ENCODE measurements at regions not wholly inside any gene's neighbourhood (a gene's known extent, or its start where the extent isn't known, plus 50 kb on each side); places are given as distances from the start of the nearest gene placed in this dataset.

GRCh38 chrX:4841216-4841745 lies 1127.8 kb upstream of the PRKX start:
- TF ChIP-seq YY1 (IDR thresholded peaks at IDR 0.05) (no peak), HNF4A (conservative IDR thresholded peaks at IDR 0.05) (no peak)
- TF ChIP-seq, protein P1, sequence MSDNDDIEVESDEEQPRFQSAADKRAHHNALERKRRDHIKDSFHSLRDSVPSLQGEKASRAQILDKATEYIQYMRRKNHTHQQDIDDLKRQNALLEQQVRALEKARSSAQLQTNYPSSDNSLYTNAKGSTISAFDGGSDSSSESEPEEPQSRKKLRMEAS (IDR thresholded peaks at IDR 0.05): no peak
- Histone ChIP-seq H3K9ac (ENCODE audit: low read depth in 1 of 2, low read length in 2 of 2) (no peak overlapping the region), H3K9me3 (ENCODE audit: control insufficient read depth in 4 of 4, low read length in 3 of 4) (peaks cover 0 to 5% (median 0%) of the 10 kb centered on the region in 4 donors), H3K27me3 (ENCODE audit: control insufficient read depth in 4 of 4, insufficient read depth in 4 of 4, low read length in 3 of 4) (no peaks in the 10 kb centered on the region), H3K4me1 (ENCODE audit: control insufficient read depth in 4 of 4, insufficient read depth in 4 of 4, low read length in 3 of 4) (no peaks in the 10 kb centered on the region), H3K27ac (ENCODE audit: low read depth in 1 of 2, low read length in 2 of 2) (no peak overlapping the region), H3K36me3 (ENCODE audit: control insufficient read depth in 4 of 4, insufficient read depth in 3 of 4, low read depth in 1 of 4, low read length in 3 of 4) (no peaks in the 10 kb centered on the region), H3K4me3 (ENCODE audit: low read depth in 1 of 3, low read length in 3 of 3) (no peak overlapping the region)
- no peak for DNase-seq (ENCODE audit: low spot score)
- 49% methylated on average over 2 of the region's 2 CpGs for WGBS

DNA sequence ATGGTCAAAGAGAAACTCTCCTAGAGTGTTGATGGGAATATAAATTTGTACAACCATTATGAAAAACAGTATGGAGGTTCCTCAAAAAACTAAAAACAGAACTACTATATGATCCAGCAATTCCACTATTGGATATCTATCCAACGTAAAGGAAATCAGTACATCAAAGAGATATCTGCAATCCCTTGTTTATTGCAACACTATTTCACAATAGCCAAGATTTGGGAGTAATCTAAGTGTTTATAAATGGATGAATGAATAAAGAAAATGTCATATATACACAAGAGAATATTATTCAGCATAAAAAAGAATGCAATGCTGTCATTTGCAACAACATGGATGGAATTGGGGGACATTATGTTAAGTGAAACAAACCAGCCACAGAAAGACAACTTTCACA lies 1118.1 kb upstream of the PRKX start:
- Histone ChIP-seq H3K9me3 (ENCODE audit: control insufficient read depth in 4 of 4, low read length in 3 of 4) (peaks cover 0 to 2% (median 0%) of the 10 kb centered on the region in 4 donors), H3K27me3 (ENCODE audit: control insufficient read depth in 4 of 4, insufficient read depth in 4 of 4, low read length in 3 of 4) (no peaks in the 10 kb centered on the region), H3K27ac (ENCODE audit: low read depth in 1 of 2, low read length in 2 of 2) (no peak overlapping the region), H3K4me3 (ENCODE audit: low read depth in 1 of 3, low read length in 3 of 3) (no peak overlapping the region), H3K36me3 (ENCODE audit: control insufficient read depth in 4 of 4, insufficient read depth in 3 of 4, low read depth in 1 of 4, low read length in 3 of 4) (no peaks in the 10 kb centered on the region), H3K4me1 (ENCODE audit: control insufficient read depth in 4 of 4, insufficient read depth in 4 of 4, low read length in 3 of 4) (no peaks in the 10 kb centered on the region), H3K9ac (ENCODE audit: low read depth in 1 of 2, low read length in 2 of 2) (no peak overlapping the region)
- TF ChIP-seq, protein P2, sequence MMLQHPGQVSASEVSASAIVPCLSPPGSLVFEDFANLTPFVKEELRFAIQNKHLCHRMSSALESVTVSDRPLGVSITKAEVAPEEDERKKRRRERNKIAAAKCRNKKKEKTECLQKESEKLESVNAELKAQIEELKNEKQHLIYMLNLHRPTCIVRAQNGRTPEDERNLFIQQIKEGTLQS (IDR thresholded peaks at IDR 0.05): no peak
- WGBS: 40% methylated on average over 1 of the region's 1 CpG
- DNase-seq (ENCODE audit: low spot score): no peak

DNA sequence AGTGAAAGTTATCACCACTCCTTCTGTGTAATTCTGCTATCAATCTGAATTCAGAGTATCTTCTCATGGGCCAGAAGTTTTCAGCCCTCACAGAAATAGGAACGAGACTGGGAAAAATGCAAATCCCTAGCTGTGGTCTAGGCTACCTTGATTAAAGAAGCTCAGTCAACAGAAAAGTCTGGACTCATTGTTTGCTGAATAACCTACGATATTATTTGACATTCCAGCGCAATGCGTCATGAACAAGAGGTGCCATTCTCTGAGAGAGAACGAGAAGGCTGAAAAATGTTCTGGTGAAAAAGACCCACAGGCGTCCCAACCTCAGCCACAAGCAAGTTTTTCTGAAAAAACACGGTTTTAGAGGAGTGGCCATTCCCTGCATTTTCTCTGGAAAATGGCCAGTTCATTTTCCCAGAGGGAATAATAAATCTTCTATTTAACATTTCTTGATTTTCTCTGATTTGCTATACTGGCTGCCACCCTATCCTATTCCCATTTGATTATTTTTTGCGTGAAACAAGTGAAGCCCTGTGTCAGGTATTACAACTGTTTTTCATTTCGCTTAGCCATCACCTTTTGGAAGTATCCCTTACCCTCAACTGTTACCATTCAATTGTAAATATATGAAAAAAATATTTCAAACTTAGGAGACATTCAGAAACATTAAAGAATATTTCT lies 1117.6 kb upstream of the PRKX start:
- Histone ChIP-seq H3K27ac (ENCODE audit: low read depth in 1 of 2, low read length in 2 of 2) (no peak overlapping the region), H3K4me1 (ENCODE audit: control insufficient read depth in 4 of 4, insufficient read depth in 4 of 4, low read length in 3 of 4) (no peaks in the 10 kb centered on the region), H3K9me3 (ENCODE audit: control insufficient read depth in 4 of 4, low read length in 3 of 4) (peaks cover 0 to 2% (median 0%) of the 10 kb centered on the region in 4 donors), H3K9ac (ENCODE audit: low read depth in 1 of 2, low read length in 2 of 2) (no peak overlapping the region), H3K27me3 (ENCODE audit: control insufficient read depth in 4 of 4, insufficient read depth in 4 of 4, low read length in 3 of 4) (no peaks in the 10 kb centered on the region), H3K4me3 (ENCODE audit: low read depth in 1 of 3, low read length in 3 of 3) (no peak overlapping the region), H3K36me3 (ENCODE audit: control insufficient read depth in 4 of 4, insufficient read depth in 3 of 4, low read depth in 1 of 4, low read length in 3 of 4) (no peaks in the 10 kb centered on the region)
- 57% methylated on average over 9 of the region's 9 CpGs for WGBS
- TF ChIP-seq FOXA1 (IDR thresholded peaks at IDR 0.05): no peak
- no peak for TF ChIP-seq TAF1 (conservative IDR thresholded peaks at IDR 0.05)
- no peak for TF ChIP-seq FOXA2 (IDR thresholded peaks at IDR 0.05)
- TF ChIP-seq HNF4A (conservative IDR thresholded peaks at IDR 0.05): no peak
- no peak for TF ChIP-seq JUND (IDR thresholded peaks at IDR 0.05)
- TF ChIP-seq, protein P3, sequence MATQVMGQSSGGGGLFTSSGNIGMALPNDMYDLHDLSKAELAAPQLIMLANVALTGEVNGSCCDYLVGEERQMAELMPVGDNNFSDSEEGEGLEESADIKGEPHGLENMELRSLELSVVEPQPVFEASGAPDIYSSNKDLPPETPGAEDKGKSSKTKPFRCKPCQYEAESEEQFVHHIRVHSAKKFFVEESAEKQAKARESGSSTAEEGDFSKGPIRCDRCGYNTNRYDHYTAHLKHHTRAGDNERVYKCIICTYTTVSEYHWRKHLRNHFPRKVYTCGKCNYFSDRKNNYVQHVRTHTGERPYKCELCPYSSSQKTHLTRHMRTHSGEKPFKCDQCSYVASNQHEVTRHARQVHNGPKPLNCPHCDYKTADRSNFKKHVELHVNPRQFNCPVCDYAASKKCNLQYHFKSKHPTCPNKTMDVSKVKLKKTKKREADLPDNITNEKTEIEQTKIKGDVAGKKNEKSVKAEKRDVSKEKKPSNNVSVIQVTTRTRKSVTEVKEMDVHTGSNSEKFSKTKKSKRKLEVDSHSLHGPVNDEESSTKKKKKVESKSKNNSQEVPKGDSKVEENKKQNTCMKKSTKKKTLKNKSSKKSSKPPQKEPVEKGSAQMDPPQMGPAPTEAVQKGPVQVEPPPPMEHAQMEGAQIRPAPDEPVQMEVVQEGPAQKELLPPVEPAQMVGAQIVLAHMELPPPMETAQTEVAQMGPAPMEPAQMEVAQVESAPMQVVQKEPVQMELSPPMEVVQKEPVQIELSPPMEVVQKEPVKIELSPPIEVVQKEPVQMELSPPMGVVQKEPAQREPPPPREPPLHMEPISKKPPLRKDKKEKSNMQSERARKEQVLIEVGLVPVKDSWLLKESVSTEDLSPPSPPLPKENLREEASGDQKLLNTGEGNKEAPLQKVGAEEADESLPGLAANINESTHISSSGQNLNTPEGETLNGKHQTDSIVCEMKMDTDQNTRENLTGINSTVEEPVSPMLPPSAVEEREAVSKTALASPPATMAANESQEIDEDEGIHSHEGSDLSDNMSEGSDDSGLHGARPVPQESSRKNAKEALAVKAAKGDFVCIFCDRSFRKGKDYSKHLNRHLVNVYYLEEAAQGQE (IDR thresholded peaks at IDR 0.05): no peak
- no peak for TF ChIP-seq RAD21 (IDR thresholded peaks at IDR 0.05)
- TF ChIP-seq, protein P1 (IDR thresholded peaks at IDR 0.05): no peak
- TF ChIP-seq, protein P4, sequence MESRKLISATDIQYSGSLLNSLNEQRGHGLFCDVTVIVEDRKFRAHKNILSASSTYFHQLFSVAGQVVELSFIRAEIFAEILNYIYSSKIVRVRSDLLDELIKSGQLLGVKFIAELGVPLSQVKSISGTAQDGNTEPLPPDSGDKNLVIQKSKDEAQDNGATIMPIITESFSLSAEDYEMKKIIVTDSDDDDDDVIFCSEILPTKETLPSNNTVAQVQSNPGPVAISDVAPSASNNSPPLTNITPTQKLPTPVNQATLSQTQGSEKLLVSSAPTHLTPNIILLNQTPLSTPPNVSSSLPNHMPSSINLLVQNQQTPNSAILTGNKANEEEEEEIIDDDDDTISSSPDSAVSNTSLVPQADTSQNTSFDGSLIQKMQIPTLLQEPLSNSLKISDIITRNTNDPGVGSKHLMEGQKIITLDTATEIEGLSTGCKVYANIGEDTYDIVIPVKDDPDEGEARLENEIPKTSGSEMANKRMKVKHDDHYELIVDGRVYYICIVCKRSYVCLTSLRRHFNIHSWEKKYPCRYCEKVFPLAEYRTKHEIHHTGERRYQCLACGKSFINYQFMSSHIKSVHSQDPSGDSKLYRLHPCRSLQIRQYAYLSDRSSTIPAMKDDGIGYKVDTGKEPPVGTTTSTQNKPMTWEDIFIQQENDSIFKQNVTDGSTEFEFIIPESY (IDR thresholded peaks at IDR 0.05): no peak
- TF ChIP-seq EGR1 (IDR thresholded peaks at IDR 0.05; ENCODE audit: low read depth in 2 of 2): no peak
- no peak for TF ChIP-seq GABPA (IDR thresholded peaks at IDR 0.05 in 1 of 2, conservative IDR thresholded peaks at IDR 0.05 in 1 of 2)
- no peak for TF ChIP-seq CTCF (IDR thresholded peaks at IDR 0.05; ENCODE audit: low read depth, low read length, missing input control)
- no peak for TF ChIP-seq SP1 (IDR thresholded peaks at IDR 0.05)
- no peak for TF ChIP-seq RXRA (IDR thresholded peaks at IDR 0.05)
- TF ChIP-seq NR2F2 (IDR thresholded peaks at IDR 0.05): no peak
- TF ChIP-seq, protein P2 (IDR thresholded peaks at IDR 0.05): no peak
- TF ChIP-seq HNF4G (IDR thresholded peaks at IDR 0.05): no peak
- TF ChIP-seq YY1 (IDR thresholded peaks at IDR 0.05): no peak
- DNase-seq (ENCODE audit: low spot score): no peak

Data from liver (tissue), 8 donors.